GM12873 (cell line): ENCODE measurements at regions not wholly inside any gene's neighbourhood (a gene's known extent, or its start where the extent isn't known, plus 50 kb on each side); places are given as distances from the start of the nearest gene placed in this dataset.

ENCODE experiments used
- CTCF ChIP-seq: IDR thresholded peaks from 2 replicates; pipeline ENCODE4 v1.5.1; 2012; ENCODE audit warnings: low read depth, mild to moderate bottlenecking, moderate library complexity, low read length, control low read depth; ENCODE audit not compliant: insufficient read depth; ENCODE audit errors: missing control alignments

- no peak for TF ChIP-seq CTCF
Observed at GRCh38 chr6:92468066-92468465, 951.3 kb downstream of the EPHA7 start.

- no peak for TF ChIP-seq CTCF
Observed at GRCh38 chr6:92460133-92460532, 959.2 kb downstream of the EPHA7 start.

GRCh38 chr6:92459606-92460005 is 959.8 kb downstream of the EPHA7 start:
- TF ChIP-seq CTCF, result no peak

GRCh38 chr6:92446052-92446451 is 973.3 kb downstream of the EPHA7 start:
- TF ChIP-seq CTCF, result no peak

- no peak for TF ChIP-seq CTCF
Observed at GRCh38 chr6:92433911-92434310, 985.4 kb downstream of the EPHA7 start.

- TF ChIP-seq CTCF, result no peak
Observed at GRCh38 chr6:92431502-92431901, 987.9 kb downstream of the EPHA7 start.

- no peak for TF ChIP-seq CTCF
Observed at GRCh38 chr6:92428448-92428847, 990.9 kb downstream of the EPHA7 start.
